NCI-H1436 (cell line): ENCODE measurements at regions not wholly inside any gene's neighbourhood (a gene's known extent, or its start where the extent isn't known, plus 50 kb on each side); places are given as distances from the start of the nearest gene placed in this dataset.

ENCODE experiments used
- DNase-seq: peaks from one replicate; lab custom pipeline; 2025; lab: John Stamatoyannopoulos, UW

DNA sequence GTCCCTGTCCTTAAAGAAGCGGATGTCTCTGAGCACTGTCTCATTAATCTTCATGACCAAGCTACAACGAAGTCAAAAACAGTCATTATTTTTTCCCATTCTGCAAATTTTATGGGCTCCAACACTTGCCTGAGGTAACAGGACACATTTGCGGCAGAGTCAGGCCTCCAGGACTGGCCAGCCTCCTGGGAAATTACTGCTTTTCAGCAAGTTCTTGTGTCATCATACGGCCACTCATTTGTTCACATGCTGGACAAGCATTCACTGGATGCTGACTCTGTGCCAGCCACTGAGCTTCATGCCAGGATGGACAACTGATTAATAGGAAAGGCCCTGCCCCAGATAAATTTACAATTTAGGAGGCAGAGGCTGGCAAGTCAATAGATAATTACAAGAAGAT is 305.7 kb downstream of the ACTL7B start:
- DNase-seq = no peak

DNA sequence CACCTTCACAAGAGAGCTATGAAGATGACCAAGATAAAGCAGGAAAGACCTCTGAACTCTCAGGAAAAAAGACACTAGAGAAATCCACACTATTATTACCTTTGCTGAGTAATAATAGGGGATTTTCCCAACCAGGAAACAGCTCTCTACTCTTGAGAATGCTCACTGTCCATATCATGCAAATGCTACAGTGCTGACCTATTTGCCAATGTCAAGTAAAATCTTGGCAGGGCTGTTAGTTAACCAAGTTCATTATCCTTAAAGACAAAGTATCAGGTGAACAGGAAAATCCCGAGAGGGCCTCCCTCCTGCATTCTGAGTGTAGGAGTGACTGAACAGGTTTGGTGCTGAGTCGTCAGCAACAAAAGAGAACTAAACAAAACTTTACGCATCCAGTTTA is 306.6 kb downstream of the ACTL7B start:
- DNase-seq = no peak

DNA sequence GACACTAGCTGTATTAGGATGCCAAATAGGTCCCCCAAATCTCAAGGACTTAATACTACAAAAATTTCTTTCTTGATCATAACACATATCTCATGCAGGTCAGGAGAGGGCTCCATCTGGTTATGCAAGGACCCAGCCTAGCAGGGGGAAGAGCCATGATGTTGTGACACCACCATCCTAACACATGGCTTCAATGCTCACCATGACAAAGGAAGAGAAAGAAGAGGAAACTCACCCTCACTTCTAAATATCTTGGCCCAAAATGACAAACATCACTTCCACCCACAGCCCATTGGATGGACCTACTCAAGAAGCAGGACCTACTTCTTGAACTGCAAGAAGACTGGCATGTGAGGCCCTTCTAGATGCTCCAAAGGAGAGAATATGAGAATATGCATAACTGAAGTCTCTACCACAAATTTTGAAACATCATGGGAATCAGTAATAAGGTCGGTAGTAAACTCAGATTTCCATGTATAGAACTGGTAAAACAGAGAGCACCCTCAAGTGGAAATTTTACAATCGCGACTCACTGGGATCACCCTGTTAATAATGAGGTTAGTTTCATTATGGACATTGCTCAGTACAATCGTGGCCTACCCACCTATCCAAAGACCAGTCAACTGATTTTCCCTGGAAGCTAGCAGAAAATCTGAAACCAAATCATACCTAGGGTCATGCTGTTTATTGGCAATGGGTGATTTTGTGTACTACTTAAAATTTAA is 308.2 kb downstream of the ACTL7B start:
- DNase-seq = no peak

DNA sequence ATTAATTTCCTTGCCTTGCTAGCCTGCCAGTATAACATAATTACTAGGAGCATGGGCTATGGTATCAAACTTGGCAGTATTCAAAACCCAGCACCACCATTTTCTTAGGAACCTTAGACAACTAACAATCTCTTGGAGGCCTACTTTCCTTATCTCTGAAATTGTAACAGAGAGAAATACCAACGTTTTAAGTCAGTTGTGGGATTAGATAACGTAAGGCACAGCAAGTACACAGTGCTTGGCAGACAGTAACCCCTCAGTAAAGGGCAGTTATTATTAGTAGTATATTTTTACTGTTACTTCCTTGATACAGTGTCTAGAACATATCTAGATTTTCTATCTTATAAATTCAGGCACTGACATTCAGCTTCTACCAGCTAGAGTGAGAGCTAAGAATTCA is 309.6 kb downstream of the ACTL7B start:
- DNase-seq = no peak

DNA sequence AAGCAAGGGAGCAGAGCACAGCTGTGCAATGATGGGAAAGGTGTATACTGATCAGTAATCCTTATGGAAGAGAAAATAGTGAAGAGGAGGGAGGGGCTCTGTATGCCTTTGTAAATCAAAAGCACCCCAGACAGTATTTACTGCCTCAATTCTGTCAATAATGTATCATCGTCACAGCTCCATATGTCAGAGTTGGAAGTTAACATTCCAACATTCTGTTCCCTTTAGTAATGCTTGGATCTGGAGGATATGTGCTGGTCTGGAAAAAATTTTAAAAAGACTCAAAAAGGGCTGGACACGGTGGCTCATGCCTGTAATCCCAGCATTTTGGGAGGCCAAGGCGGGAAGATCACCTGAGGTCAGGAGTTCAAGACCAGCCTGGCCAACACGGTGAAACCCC is 310.4 kb downstream of the ACTL7B start:
- no peak for DNase-seq

DNA sequence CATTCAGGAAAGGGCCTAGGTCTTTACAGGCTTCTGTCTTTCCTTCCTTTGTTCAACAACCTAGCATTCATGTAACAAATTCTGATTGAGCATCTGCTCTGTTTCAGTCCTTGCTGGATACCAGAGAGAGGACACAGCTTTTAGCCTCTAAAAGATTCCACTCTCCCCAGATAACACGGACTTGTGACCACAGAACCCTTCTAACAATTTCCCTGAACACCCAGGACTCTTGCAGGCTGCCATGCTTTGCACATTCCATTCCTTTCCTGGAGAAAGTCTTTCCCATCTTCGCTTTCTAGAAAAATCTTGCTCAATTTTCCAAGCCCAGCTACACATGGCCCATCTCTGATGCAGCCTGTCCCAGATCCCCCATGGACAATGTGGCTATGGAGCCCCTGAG is 310.9 kb downstream of the ACTL7B start:
- DNase-seq = no peak

DNA sequence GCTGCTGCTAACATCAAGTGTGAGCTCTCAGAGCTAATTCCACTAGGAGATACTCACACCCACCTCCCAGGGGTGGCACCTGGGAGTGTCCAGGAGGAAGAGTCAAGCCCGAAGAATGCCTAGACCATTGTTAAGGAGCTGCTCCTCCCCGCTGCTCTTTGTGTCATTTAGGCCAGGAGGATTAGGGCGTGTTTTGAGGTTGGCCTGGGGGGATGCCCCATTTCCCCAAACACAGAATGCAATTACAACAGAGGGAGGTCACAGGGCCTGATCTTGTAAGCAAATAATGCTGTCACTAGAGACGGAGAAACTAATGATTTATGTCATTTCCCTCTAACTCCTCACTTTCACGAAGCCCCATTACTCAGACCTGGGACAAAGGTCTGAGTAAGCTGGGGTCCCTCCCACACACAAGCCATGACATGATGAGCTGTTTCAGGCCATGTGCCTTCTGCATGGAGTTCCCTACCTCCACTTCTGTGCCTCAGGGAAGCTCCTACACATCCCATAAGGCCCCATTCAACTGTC is 312.5 kb downstream of the ACTL7B start:
- no peak for DNase-seq

DNA sequence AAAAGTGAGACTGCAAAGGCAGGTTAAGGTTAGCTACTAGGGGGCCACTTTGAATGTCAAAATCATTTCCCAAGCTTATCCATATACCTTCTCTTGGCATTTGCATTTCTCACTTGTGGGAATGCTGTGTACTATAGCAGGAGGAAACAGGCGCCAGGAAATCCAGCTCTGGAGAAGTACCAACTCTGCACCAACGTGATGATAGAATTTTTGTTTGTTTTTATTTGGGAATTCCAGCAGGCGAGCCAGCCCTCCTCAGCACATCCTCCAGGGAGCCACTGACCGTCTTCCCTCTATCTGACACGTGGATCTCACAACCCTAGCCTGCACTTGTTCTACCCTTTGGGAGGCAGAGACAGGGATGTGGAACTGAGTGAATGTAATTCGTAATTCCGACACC is 318.0 kb downstream of the ACTL7B start:
- DNase-seq = no peak

DNA sequence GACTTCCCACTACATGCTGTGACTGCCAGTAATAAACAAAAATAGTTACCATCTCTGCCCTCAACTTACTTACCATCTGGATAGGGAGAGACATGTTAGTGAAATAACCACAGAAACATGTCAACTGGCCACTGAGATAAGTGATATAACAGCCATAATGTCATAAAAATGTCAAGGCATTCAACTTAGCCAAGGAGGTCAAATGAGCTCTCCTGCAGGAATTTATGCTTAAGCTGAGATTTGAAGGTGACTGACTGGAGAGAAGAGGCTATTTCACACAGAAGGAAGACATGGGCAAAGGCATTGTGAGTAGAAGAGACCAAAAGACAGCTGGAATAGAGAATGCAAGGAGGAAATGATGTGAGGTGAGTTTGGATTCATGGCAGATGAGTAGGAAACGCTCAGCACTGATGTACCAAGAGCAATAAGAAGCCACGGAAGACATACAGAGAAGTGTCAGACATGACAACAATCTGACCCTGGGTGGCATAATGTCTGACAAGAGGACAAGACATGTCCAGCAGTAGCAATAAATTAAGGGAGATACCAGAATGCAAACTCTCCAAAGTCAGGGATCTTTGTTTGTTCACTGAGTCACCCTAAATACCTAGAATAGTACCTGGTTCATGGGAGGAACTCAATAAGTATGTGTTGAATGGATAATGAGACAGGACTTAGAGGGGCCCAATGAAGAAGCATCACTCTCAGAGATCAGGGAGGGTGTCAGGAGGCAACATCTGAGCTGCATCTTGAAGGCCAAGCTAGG is 318.8 kb downstream of the ACTL7B start:
- no peak for DNase-seq

DNA sequence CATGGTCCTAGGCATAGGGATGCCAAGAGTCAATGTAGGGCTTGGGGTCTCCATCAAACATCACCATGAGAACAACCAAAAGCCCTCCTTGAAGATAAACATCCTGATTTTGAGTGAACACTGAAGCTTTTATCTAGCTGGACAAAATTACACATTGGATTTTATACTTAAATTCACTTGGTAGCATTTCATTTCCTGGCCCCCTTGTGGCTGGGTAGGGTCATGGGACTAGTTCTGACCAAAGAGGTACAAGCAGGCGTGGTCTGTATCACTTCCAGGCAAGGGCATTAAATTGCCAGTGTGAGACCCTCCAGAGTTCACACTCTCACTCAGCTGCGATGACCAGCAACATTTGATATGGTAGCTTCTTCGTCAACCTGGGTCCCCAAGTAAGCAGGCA is 320.3 kb downstream of the ACTL7B start:
- DNase-seq = no peak

DNA sequence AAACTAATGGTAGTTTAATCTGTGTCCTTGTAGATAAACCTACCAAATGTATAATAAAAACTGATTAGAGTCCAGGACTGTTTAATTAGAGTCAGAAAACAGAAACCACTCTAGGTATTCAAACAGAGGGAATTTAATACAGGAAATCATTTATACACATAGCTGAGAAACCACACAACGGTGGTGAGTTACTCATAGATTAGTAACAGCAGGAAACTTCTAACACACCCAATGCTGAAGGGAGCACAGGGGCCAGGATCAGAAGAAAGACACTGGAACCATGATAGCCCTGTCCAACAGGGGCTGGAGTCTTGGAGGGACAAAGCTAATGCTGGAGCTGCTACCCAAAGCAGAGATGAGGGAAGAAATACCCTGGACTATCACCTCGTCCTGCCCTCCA is 321.0 kb downstream of the ACTL7B start:
- DNase-seq = no peak

DNA sequence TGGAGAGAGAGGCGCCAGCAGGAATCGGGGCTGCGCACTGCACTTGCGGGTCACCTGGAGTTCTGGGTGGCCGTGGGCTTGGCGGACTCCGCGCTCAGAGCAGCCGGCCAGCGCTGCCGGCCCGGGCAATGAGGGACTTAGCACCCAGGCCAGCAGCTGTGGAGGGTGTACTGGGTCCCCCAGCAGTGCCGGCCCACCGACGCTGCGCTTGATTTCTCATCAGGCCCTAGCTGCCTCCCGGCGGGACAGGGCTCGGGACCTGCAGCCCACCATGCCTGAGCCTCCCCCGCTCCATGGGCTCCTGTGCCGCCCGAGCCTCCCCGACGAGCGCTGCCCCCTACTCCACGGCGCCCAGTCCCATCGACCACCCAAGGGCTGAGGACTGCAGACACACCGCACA is 325.6 kb downstream of the ACTL7B start:
- DNase-seq = no peak

DNA sequence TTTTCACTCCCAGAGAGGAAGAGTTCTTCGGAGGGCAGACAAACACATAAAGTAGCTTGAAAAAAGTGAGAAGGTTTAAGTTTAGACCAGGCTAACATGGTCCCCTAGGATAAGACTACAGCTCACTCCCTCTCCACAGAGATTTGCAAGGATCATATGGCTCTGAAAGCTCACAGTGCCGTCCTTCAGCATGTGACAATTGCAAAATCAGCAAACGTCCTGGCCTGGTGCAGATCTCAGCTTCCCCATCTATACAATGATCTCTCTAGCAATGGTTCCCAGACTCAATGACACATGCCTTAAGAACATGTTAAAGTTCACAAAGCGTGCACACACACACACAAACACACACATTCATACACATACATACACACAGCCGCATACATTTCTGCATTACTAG is 327.6 kb downstream of the ACTL7B start:
- no peak for DNase-seq

DNA sequence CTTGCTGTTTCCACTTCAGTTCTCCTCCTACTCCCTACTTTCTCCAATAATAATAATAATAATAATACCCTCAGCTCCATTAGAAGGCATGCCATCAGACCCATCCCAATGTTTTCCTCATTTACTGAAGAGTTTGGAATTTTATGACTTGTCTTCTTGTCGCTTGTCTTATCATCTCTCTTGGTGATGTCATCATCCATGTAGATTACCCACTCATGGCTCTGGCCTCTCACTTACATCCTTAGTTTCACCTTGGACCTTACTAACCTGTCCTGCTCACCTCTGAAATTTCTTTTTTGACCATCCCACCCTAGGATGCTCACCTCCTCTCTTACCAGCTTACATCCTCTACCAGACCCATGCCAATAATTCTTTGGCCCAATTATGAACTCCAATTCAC is 329.3 kb downstream of the ACTL7B start:
- DNase-seq = no peak

DNA sequence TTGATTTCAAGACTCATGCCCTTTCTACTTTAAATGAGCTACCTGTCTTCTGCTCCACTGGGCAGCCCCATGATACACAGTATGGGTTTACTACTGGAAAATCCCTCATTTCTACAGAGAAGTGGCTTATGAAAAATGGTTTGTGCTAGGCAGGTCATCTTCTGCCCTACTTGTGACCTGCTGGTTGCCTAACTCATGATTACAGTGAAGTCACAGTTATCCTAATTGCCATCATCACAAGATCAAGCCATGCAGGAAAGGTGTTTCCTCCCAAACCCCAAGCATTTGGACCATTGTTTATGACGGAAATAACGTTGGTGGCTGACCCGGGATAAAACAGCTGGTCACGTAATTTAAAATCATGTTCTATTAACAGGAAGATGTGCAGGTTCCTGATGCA is 330.6 kb downstream of the ACTL7B start:
- no peak for DNase-seq

DNA sequence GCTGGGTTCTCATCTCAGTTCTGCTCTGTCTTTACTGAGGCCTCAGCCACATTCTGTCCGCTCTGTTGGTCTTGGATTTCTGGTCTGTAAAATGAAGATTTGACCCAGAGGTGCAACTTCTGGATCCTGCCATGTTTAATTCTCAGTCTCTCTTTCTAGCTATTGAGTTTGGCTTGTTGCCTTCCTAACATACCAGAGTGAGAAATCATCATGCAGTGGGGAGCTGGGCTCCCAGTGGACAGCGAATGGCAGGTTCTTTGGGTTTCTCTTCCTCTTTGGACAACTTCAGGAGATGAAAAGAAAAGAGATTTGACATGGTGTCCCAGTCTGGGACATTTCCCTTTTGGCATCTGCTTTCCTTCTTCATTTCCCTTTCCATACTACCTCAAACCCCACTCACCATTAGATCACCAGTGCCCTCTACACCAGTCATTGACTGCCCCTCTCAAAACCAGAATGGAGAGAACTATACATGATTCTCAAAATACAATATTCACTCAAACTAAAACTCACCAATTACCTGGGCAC is 334.7 kb downstream of the ACTL7B start:
- DNase-seq = no peak

DNA sequence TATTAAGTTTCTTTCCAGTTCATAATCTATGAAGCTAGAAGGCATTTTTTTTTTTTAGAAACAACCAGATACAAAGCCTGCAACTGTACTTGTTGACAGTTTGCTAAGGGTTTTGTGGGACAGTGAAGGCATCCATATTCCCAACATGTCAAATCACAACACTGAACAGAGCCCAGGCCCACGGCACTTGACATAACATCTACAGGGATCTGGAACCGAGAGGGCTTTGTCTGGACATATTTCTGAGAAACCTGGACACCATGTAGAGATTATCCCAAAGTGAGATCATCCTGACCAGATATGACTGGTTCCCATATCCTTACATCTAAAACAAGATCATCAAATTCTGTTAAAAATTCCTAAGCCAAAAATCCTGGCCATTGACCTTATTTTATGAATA is 336.3 kb downstream of the ACTL7B start:
- DNase-seq = no peak

DNA sequence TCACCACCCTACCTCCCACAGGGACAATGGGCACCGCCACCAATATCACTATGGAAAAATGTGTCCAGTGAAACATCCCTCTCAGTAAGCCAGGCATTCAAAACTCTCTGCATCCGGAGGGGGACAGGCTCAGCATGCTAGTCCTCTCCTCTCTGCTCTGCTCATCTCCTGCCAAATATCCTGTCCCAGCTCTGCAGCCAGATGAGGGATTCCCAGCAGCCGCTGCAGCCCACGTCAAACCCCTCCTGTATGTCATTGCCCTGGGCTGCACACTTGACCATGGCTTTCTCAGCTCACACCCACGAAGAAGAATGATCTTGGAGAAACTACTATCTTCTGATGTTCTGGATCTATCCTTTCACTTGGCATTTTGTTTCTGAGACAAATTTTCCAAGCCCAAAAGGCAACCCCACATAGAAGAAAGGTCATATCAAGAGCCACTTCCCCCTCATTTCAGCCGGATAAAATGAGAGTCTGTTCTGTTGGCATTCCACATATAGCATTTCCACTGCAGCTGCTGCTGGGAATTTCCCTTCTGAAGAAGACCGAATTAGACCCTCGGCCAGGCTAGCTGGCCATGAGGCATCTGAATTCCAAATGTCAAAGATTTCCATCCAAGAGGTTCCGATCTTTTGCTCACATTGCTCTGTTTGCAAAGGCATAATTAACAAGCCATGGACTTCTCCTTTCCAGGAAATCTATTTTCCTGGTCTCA is 338.0 kb downstream of the ACTL7B start:
- DNase-seq = no peak

DNA sequence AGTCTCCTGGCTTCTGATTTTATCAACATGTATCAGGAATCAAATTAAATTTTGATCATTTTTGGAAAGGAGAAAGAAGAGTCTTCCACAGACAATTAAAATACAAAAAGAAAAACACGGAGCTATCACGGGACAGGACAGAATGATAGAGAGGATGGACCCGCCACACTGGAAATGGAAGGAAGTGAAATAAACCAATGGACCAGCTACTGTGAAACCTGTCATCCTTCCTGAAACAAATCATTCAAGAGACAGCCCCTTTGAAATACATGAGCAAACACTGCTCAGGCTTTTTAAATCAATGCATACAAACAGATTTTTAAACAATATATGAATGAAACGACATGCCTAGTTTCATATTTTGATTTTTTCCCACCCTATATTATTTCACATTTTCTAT is 339.4 kb downstream of the ACTL7B start:
- DNase-seq = no peak

DNA sequence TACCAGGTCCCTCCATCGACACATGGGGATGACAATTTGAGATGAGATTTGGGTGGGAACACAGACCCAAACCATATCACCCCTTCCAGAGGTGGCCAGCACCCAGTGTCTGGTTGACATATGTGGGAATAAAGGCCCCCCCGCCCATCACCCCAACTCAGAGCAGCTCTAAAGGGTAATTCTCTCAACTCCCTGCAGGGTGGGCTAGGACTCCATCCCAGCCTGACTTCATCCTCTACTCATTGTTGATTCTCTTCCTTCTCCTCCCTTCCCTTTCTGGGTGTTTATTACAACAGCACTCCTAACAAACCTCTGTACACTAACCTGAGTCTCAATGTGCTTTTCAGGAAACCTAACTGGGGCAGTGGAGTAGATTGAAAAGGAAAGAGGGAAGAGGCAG is 339.9 kb downstream of the ACTL7B start:
- DNase-seq = no peak

DNA sequence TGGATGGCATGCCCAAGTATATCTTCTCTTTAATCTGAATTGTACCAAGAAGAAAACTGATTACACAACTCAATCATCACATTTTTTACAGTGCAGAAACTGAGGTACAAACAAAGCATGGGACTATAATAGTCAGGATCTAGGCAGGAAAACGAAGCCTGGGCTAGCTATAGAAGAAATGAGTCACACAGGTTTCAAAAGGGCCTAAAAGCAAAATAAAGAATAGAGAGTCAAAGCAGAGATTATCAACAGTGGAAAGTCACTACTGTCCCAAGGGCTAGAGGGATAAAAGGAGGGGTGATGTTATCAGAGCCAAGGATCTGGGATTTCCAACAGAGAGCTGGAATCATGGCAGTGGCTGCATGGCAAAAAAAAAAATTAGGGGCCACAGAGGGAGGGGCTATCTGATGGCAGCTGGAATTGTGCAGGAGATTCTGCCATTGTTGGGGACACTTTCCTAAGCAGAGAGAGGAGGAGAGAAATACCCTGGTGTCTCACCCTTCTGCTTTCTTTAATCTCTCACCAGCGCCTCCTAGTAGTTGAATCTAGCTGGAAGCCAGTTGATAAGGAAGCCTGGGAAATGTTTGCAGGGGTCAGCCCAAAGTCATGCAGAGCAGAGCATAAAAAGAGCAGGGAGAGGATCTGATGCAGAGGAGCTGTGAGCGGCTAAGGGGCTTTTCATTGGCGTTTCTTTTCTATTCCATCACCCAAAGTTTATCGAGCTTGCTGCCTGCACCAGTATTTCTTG is 343.2 kb downstream of the ACTL7B start:
- no peak for DNase-seq

DNA sequence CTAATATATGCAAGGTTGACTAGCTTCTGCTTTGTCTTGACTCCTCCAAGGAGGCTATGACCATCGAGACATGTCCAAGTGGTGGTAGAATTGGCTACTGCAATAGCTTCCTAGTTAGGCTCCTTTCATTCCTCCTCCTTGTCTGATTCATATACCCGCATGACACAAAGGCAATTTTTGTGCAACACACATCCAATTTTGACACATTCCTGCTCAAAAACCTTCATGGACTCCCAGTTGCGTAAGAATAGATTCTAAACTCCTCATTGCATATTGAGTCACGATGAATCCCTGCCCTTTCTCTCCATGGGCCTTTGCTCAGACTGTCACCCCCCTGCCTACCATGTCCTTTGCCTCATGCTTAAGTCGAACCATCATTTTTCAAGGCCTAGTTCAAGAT is 344.5 kb downstream of the ACTL7B start:
- DNase-seq = no peak
